SK-N-SH (cell line): ENCODE measurements at regions not wholly inside any gene's neighbourhood (a gene's known extent, or its start where the extent isn't known, plus 50 kb on each side); places are given as distances from the start of the nearest gene placed in this dataset.

Experiments used
- CTCF ChIA-PET: fragments of 300-600, 350-600 bp; formaldehyde crosslinking; extraction: SDS; loops from one replicate; lab custom pipeline; 2021; lab: Yijun Ruan, JAX
- POLR2A ChIA-PET: fragments of 350-600 bp; sonication (Branson Sonifier 250); formaldehyde crosslinking; extraction: SDS; loops from one replicate; lab custom pipeline; 2020; ENCODE audit warnings: antibody characterized with exemption, inconsistent platforms; lab: Yijun Ruan, JAX
- DNase-seq: peaks from one replicate; pipeline ENCODE4 v3.0.0; 2012
- H2AFZ ChIP-seq: fragments of 200-600 bp; sonication (generic); 2 replicates; pipeline ENCODE4 v1.8.1; 2016; ENCODE audit warnings: antibody characterized with exemption, mild to moderate bottlenecking, low read depth
- H3F3A ChIP-seq: fragments of 200-600 bp; sonication (generic); replicated peaks from 2 replicates; pipeline ENCODE3; 2016; ENCODE audit warnings: antibody characterized with exemption, mild to moderate bottlenecking; ENCODE audit not compliant: insufficient read depth
- H3K27ac ChIP-seq, 2 experiments: fragments of 200-500 bp in 1 of 2; fragments of 200-600 bp in 1 of 2; sonication (Bioruptor generic) in 1 of 2; sonication (generic), shearing (Covaris generic) in 1 of 2; 2 replicates each; pipeline versions ENCODE4 v1.5.1 to v1.6.1; 2014 to 2016; ENCODE audit warnings: low read depth in 2 of 2, inconsistent platforms in 1 of 2, low read length in 1 of 2, mild to moderate bottlenecking in 1 of 2, mixed read lengths in 1 of 2
- H3K27me3 ChIP-seq: fragments of 200-600 bp; sonication (generic), shearing (Covaris generic); 2 replicates; pipeline ENCODE4 v1.6.1; 2016; ENCODE audit warnings: mixed run types; ENCODE audit not compliant: insufficient read depth
- H3K36me3 ChIP-seq, 2 experiments: fragments of 200-500 bp in 1 of 2; fragments of 200-600 bp in 1 of 2; sonication (Bioruptor generic) in 1 of 2; sonication (generic) in 1 of 2; replicated peaks in 1 of 2; 2 replicates each; pipeline versions ENCODE3 to v1.5.1; 2014 to 2016; ENCODE audit warnings: low read length in 1 of 2, mild to moderate bottlenecking in 1 of 2; ENCODE audit not compliant: insufficient read depth in 2 of 2, control insufficient read depth in 1 of 2
- H3K4me1 ChIP-seq, 2 experiments: fragments of 200-500 bp in 1 of 2; fragments of 200-600 bp in 1 of 2; sonication (Bioruptor generic) in 1 of 2; sonication (generic), shearing (Covaris generic) in 1 of 2; 2 replicates each; pipeline versions ENCODE4 v1.5.1 to v1.6.1; 2014 to 2016; ENCODE audit warnings: low read depth in 1 of 2, low read length in 1 of 2, mixed run types in 1 of 2; ENCODE audit not compliant: insufficient read depth in 2 of 2, control insufficient read depth in 1 of 2
- H3K4me2 ChIP-seq: fragments of 200-600 bp; sonication (generic), shearing (Covaris generic); 2 replicates; pipeline ENCODE4 v1.6.1; 2017; ENCODE audit warnings: mixed run types
- H3K4me3 ChIP-seq, 2 experiments: fragments of 200-500 bp in 1 of 2; fragments of 200-600 bp in 1 of 2; sonication (Bioruptor generic) in 1 of 2; sonication (generic), shearing (Covaris generic) in 1 of 2; 2 replicates each; pipeline versions ENCODE4 v1.5.1 to v1.8.1; 2014 to 2016; ENCODE audit warnings: low read depth in 2 of 2, inconsistent platforms in 1 of 2, low read length in 1 of 2, mild to moderate bottlenecking in 1 of 2, mixed read lengths in 1 of 2, moderate library complexity in 1 of 2
- H3K79me2 ChIP-seq: fragments of 200-600 bp; sonication (generic); 2 replicates; pipeline ENCODE4 v1.8.1; 2017; ENCODE audit warnings: mild to moderate bottlenecking; ENCODE audit not compliant: insufficient read depth
- H3K9ac ChIP-seq: fragments of 200-600 bp; sonication (generic); 2 replicates; pipeline ENCODE4 v1.6.1; 2017; ENCODE audit warnings: mixed run types
- H3K9me2 ChIP-seq: fragments of 200-600 bp; sonication (generic); 2 replicates; pipeline ENCODE4 v1.6.1; 2017; ENCODE audit warnings: mixed run types
- H3K9me3 ChIP-seq: fragments of 200-600 bp; sonication (generic); 2 replicates; pipeline ENCODE4 v1.6.1; 2017; ENCODE audit warnings: mixed run types, mild to moderate bottlenecking, moderate library complexity
- H4K20me1 ChIP-seq: fragments of 200-600 bp; sonication (generic); 2 replicates; pipeline ENCODE4 v1.6.1; 2017; ENCODE audit warnings: mild to moderate bottlenecking, mixed run types; ENCODE audit not compliant: insufficient read depth
- CHD2 ChIP-seq: fragments of 150-350 bp; IDR thresholded peaks from 2 replicates; pipeline ENCODE4 v1.6.1; 2018; ENCODE audit warnings: low read length; ENCODE audit not compliant: partially characterized antibody
- CTCF ChIP-seq: fragments of 200-600 bp; sonication (generic); IDR thresholded peaks from 2 replicates; pipeline ENCODE4 v1.6.1; 2017; ENCODE audit warnings: antibody characterized with exemption, mild to moderate bottlenecking, moderate library complexity
- ELF1 ChIP-seq: IDR thresholded peaks from 2 replicates; pipeline ENCODE4 v1.4.0; 2012
- EZH2phosphoT487 ChIP-seq: fragments of 200-600 bp; sonication (generic); IDR thresholded peaks from 2 replicates; pipeline ENCODE4 v1.6.1; 2017; ENCODE audit warnings: low read depth, mixed run types, mild to moderate bottlenecking, antibody characterized with exemption, moderate library complexity, borderline replicate concordance
- FOSL2 ChIP-seq: IDR thresholded peaks from 2 replicates; pipeline ENCODE4 v1.4.0; 2012; ENCODE audit warnings: low read depth, mild to moderate bottlenecking, moderate library complexity, borderline replicate concordance
- MEF2A ChIP-seq: IDR thresholded peaks from 2 replicates; pipeline ENCODE4 v1.4.0; 2012; ENCODE audit warnings: low read depth, borderline replicate concordance
- RAD21 ChIP-seq: IDR thresholded peaks from 2 replicates; pipeline ENCODE4 v1.6.1; 2012; ENCODE audit warnings: mild to moderate bottlenecking, low read length
- RFX5 ChIP-seq: IDR thresholded peaks from 2 replicates; pipeline ENCODE4 v1.6.1; 2012; ENCODE audit warnings: mild to moderate bottlenecking, improper control_type of control experiment, low read length
- RXRA ChIP-seq: IDR thresholded peaks from 2 replicates; pipeline ENCODE4 v1.4.0; 2012; ENCODE audit warnings: low read depth, mild to moderate bottlenecking, borderline replicate concordance
- SIN3A ChIP-seq: IDR thresholded peaks from 2 replicates; pipeline ENCODE4 v1.6.1; 2012; ENCODE audit warnings: low read depth, mild to moderate bottlenecking, low read length, moderate library complexity, borderline replicate concordance
- SMC3 ChIP-seq: IDR thresholded peaks from 2 replicates; pipeline ENCODE4 v1.6.1; 2012; ENCODE audit warnings: low read depth, low read length, improper control_type of control experiment
- TAF1 ChIP-seq: IDR thresholded peaks from 2 replicates; pipeline ENCODE4 v1.6.1; 2012; ENCODE audit warnings: low read depth, mild to moderate bottlenecking, low read length, moderate library complexity, borderline replicate concordance
- YY1 ChIP-seq: IDR thresholded peaks from 2 replicates; pipeline ENCODE4 v1.4.0; 2012; ENCODE audit warnings: low read depth, mild to moderate bottlenecking
- WGBS: methylation state at CpG from one replicate; pipeline ENCODE4 v1.1.6; 2017; ENCODE audit warnings: low lambda C conversion rate; 5-methylcytosine and 5-hydroxymethylcytosine counted together

GRCh38 chr18:73004260-73004659, 136.5 kb upstream of the NETO1 start:
- ChIA-PET CTCF (no interaction called here), POLR2A (no interaction called here)
- Histone ChIP-seq H3F3A (no peaks in the 10 kb centered on the region), H3K27ac (no peak overlapping the region), H3K9ac (no peak overlapping the region), H2AFZ (no peak overlapping the region), H3K9me2 (no peaks in the 10 kb centered on the region), H4K20me1 (no peaks in the 10 kb centered on the region), H3K27me3 (no peaks in the 10 kb centered on the region), H3K4me1 (no peaks in the 10 kb centered on the region), H3K9me3 (no peaks in the 10 kb centered on the region), H3K36me3 (no peaks in the 10 kb centered on the region), H3K4me3 (no peak overlapping the region), H3K79me2 (no peaks in the 10 kb centered on the region), H3K4me2 (no peak overlapping the region)
- 6% methylated on average over 2 of the region's 2 CpGs for WGBS
- DNase-seq, result no peak
- no peak for TF ChIP-seq CHD2

- no peak for DNase-seq
- no peaks in the 10 kb centered on the region for H3K27me3 ChIP-seq
- no peak overlapping the region for H3K27ac ChIP-seq
- CTCF ChIA-PET, result no interaction called here
- no peaks in the 10 kb centered on the region for H3K9me2 ChIP-seq
- no peaks in the 10 kb centered on the region for H3K36me3 ChIP-seq
- H3K9ac ChIP-seq, result no peak overlapping the region
- H3K4me3 ChIP-seq, result no peak overlapping the region
- no peak overlapping the region for H2AFZ ChIP-seq
- no peak overlapping the region for H3K4me2 ChIP-seq
- H3F3A ChIP-seq, result no peaks in the 10 kb centered on the region
- POLR2A ChIA-PET, result no interaction called here
- H3K9me3 ChIP-seq, result no peaks in the 10 kb centered on the region
- no peaks in the 10 kb centered on the region for H3K4me1 ChIP-seq
- H4K20me1 ChIP-seq, result no peaks in the 10 kb centered on the region
- no peaks in the 10 kb centered on the region for H3K79me2 ChIP-seq
- no peak for TF ChIP-seq FOSL2
- TF ChIP-seq MEF2A, result no peak
- TF ChIP-seq YY1, result no peak
- no peak for TF ChIP-seq TAF1
- no peak for TF ChIP-seq SMC3
- TF ChIP-seq RXRA, result no peak
- TF ChIP-seq SIN3A, result no peak
- TF ChIP-seq EZH2phosphoT487, result no peak
- no peak for TF ChIP-seq RFX5
- no peak for TF ChIP-seq CHD2
Observed at GRCh38 chr18:72999971-73000607, 132.3 kb upstream of the NETO1 start.

GRCh38 chr18:72995558-72995957, 127.8 kb upstream of the NETO1 start:
- TF ChIP-seq ELF1, result no peak
- no peak for TF ChIP-seq CTCF
- no peak for TF ChIP-seq RAD21
- TF ChIP-seq YY1, result no peak
- TF ChIP-seq, all 33 proteins: peak for 0
- H4K20me1 ChIP-seq, result no peaks in the 10 kb centered on the region
- H3K79me2 ChIP-seq, result no peaks in the 10 kb centered on the region
- H3K4me2 ChIP-seq, result no peak overlapping the region
- no peak overlapping the region for H2AFZ ChIP-seq
- no peaks in the 10 kb centered on the region for H3K9me2 ChIP-seq
- H3K9ac ChIP-seq, result no peak overlapping the region
- WGBS, result 4% methylated on average over 6 of the region's 6 CpGs
- no peak overlapping the region for H3K27ac ChIP-seq
- no peaks in the 10 kb centered on the region for H3K27me3 ChIP-seq
- POLR2A ChIA-PET, result no interaction called here
- H3K9me3 ChIP-seq, result no peaks in the 10 kb centered on the region
- DNase-seq, result no peak
- H3K36me3 ChIP-seq, result no peaks in the 10 kb centered on the region
- H3F3A ChIP-seq, result no peaks in the 10 kb centered on the region
- H3K4me1 ChIP-seq, result no peaks in the 10 kb centered on the region
- CTCF ChIA-PET, result no interaction called here
- no peak overlapping the region for H3K4me3 ChIP-seq
